Liver (tissue), 3 donors: ENCODE measurements at regions not wholly inside any gene's neighbourhood (a gene's known extent, or its start where the extent isn't known, plus 50 kb on each side); places are given as distances from the start of the nearest gene placed in this dataset.

Experiments used
- CTCF ChIP-seq: fragments of 150-350 bp; IDR thresholded peaks from 2 replicates; pipeline ENCODE4 v1.5.1; 2017; ENCODE audit warnings: improper control_type of control experiment, low read depth, low read length; ENCODE audit not compliant: missing input control
- EGR1 ChIP-seq, 2 donors: IDR thresholded peaks; 2 replicates each; pipeline ENCODE4 v1.6.1; 2016 to 2018; ENCODE audit warnings: antibody characterized with exemption in 2 of 2, low read depth in 2 of 2
- GABPA ChIP-seq, 2 donors: IDR thresholded peaks in 1 of 2; conservative IDR thresholded peaks in 1 of 2; 2 replicates each; pipeline ENCODE4 v1.6.1; 2016; ENCODE audit warnings: antibody characterized with exemption in 2 of 2, mild to moderate bottlenecking in 1 of 2, moderate library complexity in 1 of 2
- HNF4G ChIP-seq: IDR thresholded peaks from 2 replicates; pipeline ENCODE4 v1.6.1; 2016; ENCODE audit warnings: antibody characterized with exemption
- RAD21 ChIP-seq, 2 donors: IDR thresholded peaks; 2 replicates each; pipeline ENCODE4 v1.6.1; 2016; ENCODE audit warnings: antibody characterized with exemption in 2 of 2, mild to moderate bottlenecking in 2 of 2
- REST ChIP-seq: IDR thresholded peaks from 2 replicates; pipeline ENCODE4 v1.6.1; 2016; ENCODE audit warnings: antibody characterized with exemption, mild to moderate bottlenecking
- TAF1 ChIP-seq: conservative IDR thresholded peaks from 2 replicates; pipeline ENCODE4 v1.6.1; 2016; ENCODE audit warnings: antibody characterized with exemption, mild to moderate bottlenecking
- YY1 ChIP-seq: IDR thresholded peaks from 2 replicates; pipeline ENCODE4 v1.6.1; 2016; ENCODE audit warnings: antibody characterized with exemption, mild to moderate bottlenecking
- ZBTB33 ChIP-seq: IDR thresholded peaks from 2 replicates; pipeline ENCODE4 v1.6.1; 2016; ENCODE audit warnings: antibody characterized with exemption
- TF ChIP-seq, protein P1 (sequence below): IDR thresholded peaks from 2 replicates; pipeline ENCODE4 v1.6.1; 2016; ENCODE audit warnings: antibody characterized with exemption
- donor health status: healthy.
- donor health status: healthy.

- TF ChIP-seq REST (no peak), CTCF (no peak), EGR1 (IDR thresholded peaks at IDR 0.05; ENCODE audit: low read depth in 2 of 2) (no peak), YY1 (no peak), TAF1 (no peak), RAD21 (IDR thresholded peaks at IDR 0.05) (no peak), GABPA (IDR thresholded peaks at IDR 0.05 in 1 of 2, conservative IDR thresholded peaks at IDR 0.05 in 1 of 2) (no peak), HNF4G (no peak), ZBTB33 (no peak)
- TF ChIP-seq, protein P1, sequence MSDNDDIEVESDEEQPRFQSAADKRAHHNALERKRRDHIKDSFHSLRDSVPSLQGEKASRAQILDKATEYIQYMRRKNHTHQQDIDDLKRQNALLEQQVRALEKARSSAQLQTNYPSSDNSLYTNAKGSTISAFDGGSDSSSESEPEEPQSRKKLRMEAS = no peak
These were observed 671.5 kb downstream of the DHX35 start for GRCh38 chr20:39633689-39634088.
